Ovary (tissue), 3 donors: ENCODE measurements at regions not wholly inside any gene's neighbourhood (a gene's known extent, or its start where the extent isn't known, plus 50 kb on each side); places are given as distances from the start of the nearest gene placed in this dataset.

Source experiments
- CTCF ChIP-seq, 3 donors: fragments of 450-650 bp in 2 of 3; fragments of 200-600 bp in 1 of 3; IDR thresholded peaks; one replicate each; pipeline versions ENCODE4 v1.5.1 to v1.8.0; 2016 to 2022; ENCODE audit warnings: antibody characterized with exemption in 3 of 3, mild to moderate bottlenecking in 1 of 3
- EP300 ChIP-seq: sonication (generic); formaldehyde crosslinking; IDR thresholded peaks from one replicate; pipeline ENCODE4 v1.6.1; 2017; ENCODE audit warnings: antibody characterized with exemption
- POLR2A ChIP-seq: fragments of 450-650 bp; IDR thresholded peaks from one replicate; pipeline ENCODE4 v1.6.1; 2017; ENCODE audit warnings: antibody characterized with exemption, mild to moderate bottlenecking, moderate library complexity
- donor health status: DM: no; HTN: no; CAD: no.

- TF ChIP-seq CTCF (IDR thresholded peaks at IDR 0.05) (no peak), POLR2A (no peak), EP300 (no peak)
These were observed 144.9 kb downstream of the FHIP1A start for GRCh38 chr4:151553874-151554273.
